Epithelial cell of esophagus (primary cell): ENCODE measurements at regions not wholly inside any gene's neighbourhood (a gene's known extent, or its start where the extent isn't known, plus 50 kb on each side); places are given as distances from the start of the nearest gene placed in this dataset.
"Not testable (repeated sequence)": the region's sequence is repeated elsewhere in the genome, so short reads cannot be mapped to it uniquely, and the experiment has no call there.

Source experiments
- DNase-seq: peaks from one replicate; pipeline ENCODE4 v3.0.0; 2010; ENCODE audit warnings: low read depth
- H3K4me3 ChIP-seq: 2 replicates; pipeline ENCODE4 v1.5.1; 2011; ENCODE audit warnings: mild to moderate bottlenecking, low read length, control low read depth
- CTCF ChIP-seq: IDR thresholded peaks from 2 replicates; pipeline ENCODE4 v1.5.1; 2011; ENCODE audit warnings: low read depth, mild to moderate bottlenecking, low read length, control low read depth, inconsistent platforms; ENCODE audit not compliant: insufficient read depth; ENCODE audit errors: missing control alignments

- no peak for TF ChIP-seq CTCF
- H3K4me3 ChIP-seq, result no peak overlapping the region
- no peak for DNase-seq
Observed at GRCh38 chr18:39589496-39589895, 2023.9 kb upstream of the CELF4 start.

DNA sequence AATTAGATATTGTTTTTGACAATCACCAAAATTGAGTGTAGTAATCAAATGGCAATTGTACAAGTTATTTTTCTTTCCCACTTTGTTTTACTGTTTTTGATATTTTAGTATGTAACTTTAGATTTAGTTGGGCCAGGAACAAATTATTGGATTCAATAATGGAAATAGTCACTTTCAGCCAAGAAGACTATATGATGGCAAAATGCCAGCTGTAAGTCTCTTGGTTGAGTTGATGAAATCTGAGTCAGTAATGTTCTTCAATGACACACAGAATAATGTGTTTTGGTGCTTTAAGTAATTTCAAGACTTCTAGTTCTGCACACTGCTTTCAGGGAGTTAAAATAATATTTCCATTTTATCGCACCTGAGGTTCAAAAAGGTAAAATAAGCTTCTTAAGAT lies 2022.0 kb upstream of the CELF4 start:
- no peak for TF ChIP-seq CTCF
- no peak for DNase-seq
- H3K4me3 ChIP-seq, result no peak overlapping the region

DNA sequence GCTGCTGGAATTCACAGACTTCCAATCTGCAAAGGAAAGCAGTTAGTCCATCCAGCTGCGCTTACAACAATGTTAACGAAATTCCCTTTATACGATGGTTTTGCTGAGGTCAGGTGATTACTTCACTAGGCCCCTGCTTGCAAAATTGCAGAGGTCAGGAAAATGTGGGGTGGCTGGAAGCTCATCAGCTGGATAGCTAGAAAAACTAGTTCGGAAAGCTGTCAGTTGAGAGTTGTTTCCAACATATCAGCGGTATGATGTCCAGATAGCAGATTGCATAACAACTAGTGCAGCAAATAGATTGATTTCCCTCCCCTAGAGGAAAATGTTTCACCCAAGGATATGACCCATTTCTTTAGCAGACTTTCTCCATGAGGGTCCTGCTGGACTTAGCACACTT lies 2021.1 kb upstream of the CELF4 start:
- no peak for TF ChIP-seq CTCF
- peak; percentile 10 for DNase-seq
- H3K4me3 ChIP-seq, result no peak overlapping the region

GRCh38 chr18:39574897-39575296 lies 2009.3 kb upstream of the CELF4 start:
- no peak overlapping the region for H3K4me3 ChIP-seq
- no peak for TF ChIP-seq CTCF
- no peak for DNase-seq

DNA sequence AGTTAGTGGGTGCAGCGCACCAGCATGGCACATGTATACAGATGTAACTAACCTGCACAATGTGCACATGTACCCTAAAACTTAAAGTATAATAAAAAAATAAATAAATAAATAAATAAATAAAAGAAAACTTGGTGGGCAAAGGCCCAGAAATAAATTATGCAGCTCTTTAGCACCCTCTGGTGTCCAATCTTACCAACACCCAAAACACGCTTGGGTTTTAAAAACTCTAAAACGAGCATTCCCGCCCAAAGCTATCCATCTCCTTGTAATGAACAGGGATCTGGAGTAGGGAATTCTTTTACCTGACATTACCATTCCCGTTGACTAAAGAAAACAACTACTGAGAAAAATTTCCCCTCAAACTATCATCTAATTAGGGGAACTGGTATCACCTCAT lies 2005.9 kb upstream of the CELF4 start:
- H3K4me3 ChIP-seq, result no peak overlapping the region
- TF ChIP-seq CTCF, result peak; percentile 42
- DNase-seq, result peak; percentile 39

DNA sequence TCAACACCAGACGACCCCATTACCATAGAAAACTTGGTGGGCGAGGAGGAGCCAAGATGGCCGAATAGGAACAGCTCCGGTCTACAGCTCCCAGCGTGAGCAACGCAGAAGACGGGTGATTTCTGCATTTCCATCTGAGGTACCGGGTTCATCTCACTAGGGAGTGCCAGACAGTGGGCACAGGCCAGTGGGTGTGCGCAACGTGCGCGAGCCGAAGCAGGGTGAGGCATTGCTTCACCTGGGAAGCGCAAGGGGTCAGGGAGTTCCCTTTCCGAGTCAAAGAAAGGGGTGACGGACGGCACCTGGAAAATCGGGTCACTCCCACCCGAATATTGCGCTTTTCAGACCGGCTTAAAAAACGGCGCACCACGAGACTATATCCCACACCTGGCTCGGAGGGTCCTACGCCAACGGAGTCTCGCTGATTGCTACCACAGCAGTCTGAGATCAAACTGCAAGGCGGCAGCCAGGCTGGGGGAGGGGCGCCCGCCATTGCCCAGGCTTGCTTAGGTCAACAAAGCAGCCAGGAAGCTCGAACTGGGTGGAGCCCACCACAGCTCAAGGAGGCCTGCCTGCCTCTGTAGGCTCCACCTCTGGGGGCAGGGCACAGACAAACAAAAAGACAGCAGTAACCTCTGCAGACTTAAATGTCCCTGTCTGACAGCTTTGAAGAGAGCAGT lies 2000.1 kb upstream of the CELF4 start:
- H3K4me3 ChIP-seq, DNase-seq: not testable (repeated sequence)

GRCh38 chr18:39564716-39565115 lies 1999.1 kb upstream of the CELF4 start:
- DNase-seq, result no peak
- TF ChIP-seq CTCF, result no peak

More at GRCh38 chr18:39564716-39565115, 1999.1 kb upstream of the CELF4 start:
- H3K4me3 ChIP-seq, result no peak overlapping the region
